Naive thymus-derived CD4-positive, alpha-beta T cell (primary cell): ENCODE measurements at regions not wholly inside any gene's neighbourhood (a gene's known extent, or its start where the extent isn't known, plus 50 kb on each side); places are given as distances from the start of the nearest gene placed in this dataset.

Experiments
- ATAC-seq: fragments of 150-1000 bp; cut with Tn5 transposase; 2 replicates; pipeline ENCODE4 v1.10.0; 2021; ENCODE audit warnings: mild to moderate bottlenecking, moderate library complexity
- CTCF ChIA-PET: fragments of 350-600 bp; sonication (Branson Sonifier 250); formaldehyde crosslinking; loops from one replicate; lab custom pipeline; 2021; ENCODE audit warnings: antibody characterized with exemption; lab: Charles Lee
- POLR2A ChIA-PET: fragments of 350-600 bp; sonication (Branson Sonifier 250); formaldehyde crosslinking; loops from one replicate; lab custom pipeline; 2021; ENCODE audit warnings: antibody characterized with exemption, inconsistent platforms; lab: Charles Lee
- DNase-seq, 9 donors: peaks; one replicate each; pipeline versions ENCODE4 v3.0.0 to v3.0.0-alpha.2; 2020 to 2022; ENCODE audit warnings: mixed read lengths in 1 of 9
- H3K27ac ChIP-seq: one replicate; pipeline ENCODE4 v1.7.0; 2013; ENCODE audit warnings: mild to moderate bottlenecking, low read depth, low read length, moderate library complexity
- H3K27me3 ChIP-seq, 2 donors: one replicate each; pipeline ENCODE4 v1.7.0; 2013; ENCODE audit warnings: low read length in 2 of 2, mild to moderate bottlenecking in 2 of 2, moderate library complexity in 2 of 2; ENCODE audit not compliant: control insufficient read depth in 2 of 2, insufficient read depth in 2 of 2
- H3K36me3 ChIP-seq, 3 experiments: 1 replicate in 2 of 3; 2 replicates in 1 of 3; pipeline ENCODE4 v1.7.0; 2013; ENCODE audit warnings: low read length in 3 of 3, mild to moderate bottlenecking in 3 of 3, moderate library complexity in 1 of 3; ENCODE audit not compliant: insufficient read depth in 3 of 3, control insufficient read depth in 2 of 3
- H3K4me1 ChIP-seq, 2 donors: one replicate each; pipeline ENCODE4 v1.7.0; 2013; ENCODE audit warnings: low read length in 2 of 2, mild to moderate bottlenecking in 2 of 2, moderate library complexity in 1 of 2; ENCODE audit not compliant: control insufficient read depth in 2 of 2, insufficient read depth in 2 of 2
- H3K4me3 ChIP-seq: 2 replicates; pipeline ENCODE4 v1.7.0; 2013; ENCODE audit warnings: mild to moderate bottlenecking, low read length
- H3K9me3 ChIP-seq, 3 experiments: 1 replicate in 2 of 3; 2 replicates in 1 of 3; pipeline ENCODE4 v1.7.0; 2013; ENCODE audit warnings: low read length in 3 of 3; ENCODE audit not compliant: control insufficient read depth in 2 of 3
- H3K27ac Mint-ChIP-seq, 9 donors: one replicate each; pipeline ENCODE4 v1.8.0; 2020 to 2022; ENCODE audit warnings: mixed read lengths in 9 of 9, mild to moderate bottlenecking in 8 of 9, moderate library complexity in 5 of 9, inconsistent platforms in 2 of 9
- H3K27me3 Mint-ChIP-seq, 5 donors: one replicate each; pipeline ENCODE4 v1.8.0; 2021 to 2022; ENCODE audit warnings: mixed read lengths in 5 of 5, mild to moderate bottlenecking in 1 of 5
- H3K36me3 Mint-ChIP-seq, 5 donors: one replicate each; pipeline ENCODE4 v1.8.0; 2020 to 2022; ENCODE audit warnings: mixed read lengths in 5 of 5, mild to moderate bottlenecking in 3 of 5, inconsistent platforms in 1 of 5
- H3K4me1 Mint-ChIP-seq, 7 donors: one replicate each; pipeline ENCODE4 v1.8.0; 2020 to 2022; ENCODE audit warnings: mixed read lengths in 7 of 7, mild to moderate bottlenecking in 3 of 7, inconsistent platforms in 1 of 7
- H3K4me3 Mint-ChIP-seq, 10 donors: one replicate each; pipeline ENCODE4 v1.8.0; 2020 to 2022; ENCODE audit warnings: mild to moderate bottlenecking in 10 of 10, mixed read lengths in 10 of 10, moderate library complexity in 6 of 10, inconsistent platforms in 2 of 10
- H3K9me3 Mint-ChIP-seq, 11 donors: one replicate each; pipeline ENCODE4 v1.8.0; 2020 to 2022; ENCODE audit warnings: mixed read lengths in 11 of 11, mild to moderate bottlenecking in 4 of 11, inconsistent platforms in 1 of 11, moderate library complexity in 1 of 11
- intact Hi-C, 2 donors: fragments of 100-400 bp; cut with micrococcal nuclease; formaldehyde crosslinking; loops; one replicate each; pipeline ENCODE4 v1.15.1; 2023

GRCh38 chr5:3384531-3384930 lies 211.1 kb upstream of the IRX1 start:
- Histone ChIP-seq H3K4me3 (no peak overlapping the region), H3K27me3 (no peaks in the 10 kb centered on the region), H3K27ac (no peak overlapping the region), H3K4me1 (no peaks in the 10 kb centered on the region), H3K36me3 (no peaks in the 10 kb centered on the region), H3K9me3 (no peaks in the 10 kb centered on the region)
- Mint-ChIP-seq H3K27me3 (peaks cover 0 to 3% (median 0%) of the 10 kb centered on the region in 5 donors), H3K4me1 (no peaks in the 10 kb centered on the region), H3K27ac (no peak overlapping the region), H3K36me3 (no peaks in the 10 kb centered on the region), H3K9me3 (peaks cover 0 to 15% (median 7%) of the 10 kb centered on the region in 11 donors), H3K4me3 (no peak overlapping the region)
- intact Hi-C loops = no loop called here
- POLR2A ChIA-PET = no interaction called here
- CTCF ChIA-PET = no interaction called here
- ATAC-seq (no peak), DNase-seq (no peak)

GRCh38 chr5:3382782-3383181 lies 212.8 kb upstream of the IRX1 start:
- CTCF ChIA-PET = no interaction called here
- POLR2A ChIA-PET = no interaction called here
- H3K4me3 Mint-ChIP-seq = no peak overlapping the region
- no peaks in the 10 kb centered on the region for H3K4me1 Mint-ChIP-seq
- H3K4me1 ChIP-seq = no peaks in the 10 kb centered on the region
- no peaks in the 10 kb centered on the region for H3K36me3 Mint-ChIP-seq
- no peak overlapping the region for H3K27ac ChIP-seq
- H3K27ac Mint-ChIP-seq = no peak overlapping the region
- H3K27me3 ChIP-seq = no peaks in the 10 kb centered on the region
- no peaks in the 10 kb centered on the region for H3K36me3 ChIP-seq
- H3K9me3 ChIP-seq = no peaks in the 10 kb centered on the region
- no peak for DNase-seq
- intact Hi-C loops = no loop called here
- H3K27me3 Mint-ChIP-seq = peaks cover 0 to 4% (median 0%) of the 10 kb centered on the region in 5 donors
- H3K4me3 ChIP-seq = no peak overlapping the region
- no peak for ATAC-seq
- peaks cover 0 to 17% (median 8%) of the 10 kb centered on the region in 11 donors for H3K9me3 Mint-ChIP-seq

- DNase-seq = no peak
- H3K36me3 ChIP-seq = no peaks in the 10 kb centered on the region
- H3K27me3 Mint-ChIP-seq = peaks cover 0 to 5% (median 0%) of the 10 kb centered on the region in 5 donors
- ChIA-PET POLR2A (no interaction called here), CTCF (no interaction called here)
- ATAC-seq = no peak
- intact Hi-C loops = no loop called here
- H3K4me1 ChIP-seq = no peaks in the 10 kb centered on the region
- peaks cover 0 to 21% (median 8%) of the 10 kb centered on the region in 11 donors for H3K9me3 Mint-ChIP-seq
- no peaks in the 10 kb centered on the region for H3K4me1 Mint-ChIP-seq
- H3K9me3 ChIP-seq = no peaks in the 10 kb centered on the region
- no peak overlapping the region for H3K4me3 Mint-ChIP-seq
- H3K36me3 Mint-ChIP-seq = no peaks in the 10 kb centered on the region
- H3K27ac ChIP-seq = no peak overlapping the region
- H3K27ac Mint-ChIP-seq = no peak overlapping the region
- no peaks in the 10 kb centered on the region for H3K27me3 ChIP-seq
- H3K4me3 ChIP-seq = no peak overlapping the region
Measured at GRCh38 chr5:3382151-3382550, 213.5 kb upstream of the IRX1 start.

GRCh38 chr5:3381206-3381825 lies 214.3 kb upstream of the IRX1 start:
- no peak overlapping the region for H3K4me3 Mint-ChIP-seq
- H3K27me3 Mint-ChIP-seq = peaks cover 0 to 5% (median 0%) of the 10 kb centered on the region in 5 donors
- ATAC-seq = no peak

GRCh38 chr5:3380689-3381088 lies 214.9 kb upstream of the IRX1 start:
- H3K4me3 ChIP-seq = no peak overlapping the region
- no peaks in the 10 kb centered on the region for H3K4me1 Mint-ChIP-seq
- POLR2A ChIA-PET = no interaction called here
- CTCF ChIA-PET = no interaction called here
- no peak overlapping the region for H3K4me3 Mint-ChIP-seq
- H3K27ac Mint-ChIP-seq = no peak overlapping the region
- intact Hi-C loops = no loop called here
- no peaks in the 10 kb centered on the region for H3K9me3 ChIP-seq
- DNase-seq (no peak), ATAC-seq (no peak)
- no peak overlapping the region for H3K27ac ChIP-seq
- H3K36me3 Mint-ChIP-seq = no peaks in the 10 kb centered on the region
- H3K27me3 ChIP-seq = no peaks in the 10 kb centered on the region
- peaks cover 0 to 24% (median 10%) of the 10 kb centered on the region in 11 donors for H3K9me3 Mint-ChIP-seq
- H3K27me3 Mint-ChIP-seq = peaks cover 0 to 5% (median 0%) of the 10 kb centered on the region in 5 donors
- H3K36me3 ChIP-seq = no peaks in the 10 kb centered on the region
- H3K4me1 ChIP-seq = no peaks in the 10 kb centered on the region

More at GRCh38 chr5:3381206-3381825, 214.3 kb upstream of the IRX1 start:
- no peaks in the 10 kb centered on the region for H3K4me1 Mint-ChIP-seq
- Histone ChIP-seq H3K27ac (no peak overlapping the region), H3K27me3 (no peaks in the 10 kb centered on the region), H3K4me1 (no peaks in the 10 kb centered on the region), H3K9me3 (no peaks in the 10 kb centered on the region), H3K36me3 (no peaks in the 10 kb centered on the region), H3K4me3 (no peak overlapping the region)
- POLR2A ChIA-PET = no interaction called here
- no peak overlapping the region for H3K27ac Mint-ChIP-seq
- no peaks in the 10 kb centered on the region for H3K36me3 Mint-ChIP-seq
- CTCF ChIA-PET = no interaction called here
- DNase-seq = no peak
- intact Hi-C loops = no loop called here
- H3K9me3 Mint-ChIP-seq = peaks cover 0 to 21% (median 10%) of the 10 kb centered on the region in 11 donors

GRCh38 chr5:3377831-3378230 lies 217.8 kb upstream of the IRX1 start:
- Histone ChIP-seq H3K36me3 (no peaks in the 10 kb centered on the region), H3K9me3 (peaks cover 0 to 16% (median 10%) of the 10 kb centered on the region in 3 experiments), H3K4me1 (no peaks in the 10 kb centered on the region), H3K27me3 (no peaks in the 10 kb centered on the region), H3K27ac (no peak overlapping the region), H3K4me3 (no peak overlapping the region)
- CTCF ChIA-PET = no interaction called here
- POLR2A ChIA-PET = no interaction called here
- Mint-ChIP-seq H3K36me3 (no peaks in the 10 kb centered on the region), H3K27me3 (peaks cover 0 to 5% (median 0%) of the 10 kb centered on the region in 5 donors), H3K9me3 (peaks cover 0 to 27% (median 15%) of the 10 kb centered on the region in 11 donors), H3K4me3 (no peak overlapping the region), H3K27ac (peak overlapping the region in 1 of 9 donors; percentile 31), H3K4me1 (no peaks in the 10 kb centered on the region)
- intact Hi-C loops = no loop called here
- DNase-seq (no peak), ATAC-seq (no peak)

- no peaks in the 10 kb centered on the region for H3K36me3 ChIP-seq
- H3K27me3 ChIP-seq = no peaks in the 10 kb centered on the region
- H3K36me3 Mint-ChIP-seq = no peaks in the 10 kb centered on the region
- DNase-seq (no peak), ATAC-seq (no peak)
- no peaks in the 10 kb centered on the region for H3K4me1 ChIP-seq
- H3K27ac Mint-ChIP-seq = no peak overlapping the region
- no peak overlapping the region for H3K4me3 ChIP-seq
- peaks cover 0 to 5% (median 0%) of the 10 kb centered on the region in 5 donors for H3K27me3 Mint-ChIP-seq
- peaks cover 3 to 28% (median 12%) of the 10 kb centered on the region in 11 donors for H3K9me3 Mint-ChIP-seq
- ChIA-PET POLR2A (no interaction called here), CTCF (no interaction called here)
- intact Hi-C loops = no loop called here
- H3K4me3 Mint-ChIP-seq = no peak overlapping the region
- no peaks in the 10 kb centered on the region for H3K4me1 Mint-ChIP-seq
- peaks cover 0 to 22% (median 12%) of the 10 kb centered on the region in 3 experiments for H3K9me3 ChIP-seq
- no peak overlapping the region for H3K27ac ChIP-seq
Measured at GRCh38 chr5:3377176-3377575, 218.5 kb upstream of the IRX1 start.
